Activated T-cell treated with anti-CD3 and anti-CD28 coated beads, Interleukin-2, amount 50 U/mL, for 4 hours (primary cell): ENCODE measurements at regions not wholly inside any gene's neighbourhood (a gene's known extent, or its start where the extent isn't known, plus 50 kb on each side); places are given as distances from the start of the nearest gene placed in this dataset.

Experiments used
- ATAC-seq, 2 donors: fragments of 200-7000 bp; cut with Tn5 transposase; one replicate each; pipeline ENCODE4 v1.10.0; 2021
- DNase-seq: peaks from one replicate; pipeline ENCODE4 v3.0.0-alpha.2; 2020
- H3K27me3 Mint-ChIP-seq: one replicate; pipeline ENCODE4 v1.8.0; 2021; ENCODE audit warnings: low read depth, mixed read lengths
- H3K36me3 Mint-ChIP-seq: one replicate; pipeline ENCODE4 v1.8.0; 2022; ENCODE audit warnings: mixed read lengths; ENCODE audit not compliant: insufficient read depth
- H3K4me1 Mint-ChIP-seq: one replicate; pipeline ENCODE4 v1.8.0; 2021; ENCODE audit warnings: low read depth, mixed read lengths
- H3K4me3 Mint-ChIP-seq: one replicate; pipeline ENCODE4 v1.8.0; 2021; ENCODE audit warnings: mild to moderate bottlenecking, moderate library complexity, mixed read lengths
- H3K9me3 Mint-ChIP-seq: one replicate; pipeline ENCODE4 v1.8.0; 2021; ENCODE audit warnings: mixed read lengths

GRCh38 chr9:108621991-108622855 lies 233.6 kb downstream of the ACTL7B start:
- DNase-seq (no peak), ATAC-seq (no peak)
- H3K27me3 Mint-ChIP-seq: peaks cover 2% of the 10 kb centered on the region
- no peaks in the 10 kb centered on the region for H3K9me3 Mint-ChIP-seq
- H3K4me1 Mint-ChIP-seq: no peaks in the 10 kb centered on the region
- no peaks in the 10 kb centered on the region for H3K36me3 Mint-ChIP-seq
- H3K4me3 Mint-ChIP-seq: no peak overlapping the region

- Mint-ChIP-seq H3K36me3 (no peaks in the 10 kb centered on the region), H3K4me1 (no peaks in the 10 kb centered on the region), H3K27me3 (peaks cover 2% of the 10 kb centered on the region), H3K9me3 (no peaks in the 10 kb centered on the region), H3K4me3 (no peak overlapping the region)
- ATAC-seq (no peak), DNase-seq (no peak)
Observed at GRCh38 chr9:108620767-108621166, 235.0 kb downstream of the ACTL7B start.

- H3K36me3 Mint-ChIP-seq: no peaks in the 10 kb centered on the region
- H3K4me1 Mint-ChIP-seq: no peaks in the 10 kb centered on the region
- ATAC-seq (no peak), DNase-seq (no peak)
- no peak overlapping the region for H3K4me3 Mint-ChIP-seq
- H3K27me3 Mint-ChIP-seq: no peaks in the 10 kb centered on the region
- no peaks in the 10 kb centered on the region for H3K9me3 Mint-ChIP-seq
Observed at GRCh38 chr9:108618906-108619550, 236.8 kb downstream of the ACTL7B start.

- H3K4me1 Mint-ChIP-seq: no peaks in the 10 kb centered on the region
- H3K9me3 Mint-ChIP-seq: no peaks in the 10 kb centered on the region
- no peak for ATAC-seq
- H3K4me3 Mint-ChIP-seq: no peak overlapping the region
- H3K36me3 Mint-ChIP-seq: no peaks in the 10 kb centered on the region
- no peak for DNase-seq
- no peaks in the 10 kb centered on the region for H3K27me3 Mint-ChIP-seq
Observed at GRCh38 chr9:108617676-108618075, 238.1 kb downstream of the ACTL7B start.

GRCh38 chr9:108615152-108615551 lies 240.6 kb downstream of the ACTL7B start:
- Mint-ChIP-seq H3K27me3 (no peaks in the 10 kb centered on the region), H3K36me3 (no peaks in the 10 kb centered on the region), H3K9me3 (no peaks in the 10 kb centered on the region), H3K4me1 (no peaks in the 10 kb centered on the region), H3K4me3 (no peak overlapping the region)
- DNase-seq: no peak
- no peak for ATAC-seq

- Mint-ChIP-seq H3K36me3 (no peaks in the 10 kb centered on the region), H3K4me1 (no peaks in the 10 kb centered on the region), H3K27me3 (no peaks in the 10 kb centered on the region), H3K9me3 (no peaks in the 10 kb centered on the region), H3K4me3 (no peak overlapping the region)
- no peak for ATAC-seq
- DNase-seq: no peak
Observed at GRCh38 chr9:108612513-108612912, 243.3 kb downstream of the ACTL7B start.

GRCh38 chr9:108609897-108610253 lies 245.9 kb downstream of the ACTL7B start:
- DNase-seq (no peak), ATAC-seq (no peak)
- H3K4me1 Mint-ChIP-seq: no peaks in the 10 kb centered on the region

GRCh38 chr9:108609227-108609896 lies 246.4 kb downstream of the ACTL7B start:
- ATAC-seq (no peak), DNase-seq (no peak)
- H3K36me3 Mint-ChIP-seq: no peaks in the 10 kb centered on the region
- H3K9me3 Mint-ChIP-seq: no peaks in the 10 kb centered on the region
- H3K27me3 Mint-ChIP-seq: no peaks in the 10 kb centered on the region
- H3K4me1 Mint-ChIP-seq: no peaks in the 10 kb centered on the region
- no peak overlapping the region for H3K4me3 Mint-ChIP-seq

More at GRCh38 chr9:108609897-108610253, 245.9 kb downstream of the ACTL7B start:
- Mint-ChIP-seq H3K27me3 (no peaks in the 10 kb centered on the region), H3K4me3 (no peak overlapping the region), H3K9me3 (no peaks in the 10 kb centered on the region), H3K36me3 (no peaks in the 10 kb centered on the region)

- Mint-ChIP-seq H3K36me3 (no peaks in the 10 kb centered on the region), H3K9me3 (no peaks in the 10 kb centered on the region), H3K27me3 (no peaks in the 10 kb centered on the region), H3K4me3 (no peak overlapping the region), H3K4me1 (no peaks in the 10 kb centered on the region)
- ATAC-seq (no peak), DNase-seq (no peak)
Observed at GRCh38 chr9:108607607-108608006, 248.2 kb downstream of the ACTL7B start.

- no peak overlapping the region for H3K4me3 Mint-ChIP-seq
- no peaks in the 10 kb centered on the region for H3K4me1 Mint-ChIP-seq
- DNase-seq: no peak
- no peak for ATAC-seq
- H3K27me3 Mint-ChIP-seq: no peaks in the 10 kb centered on the region
- no peaks in the 10 kb centered on the region for H3K9me3 Mint-ChIP-seq
- no peaks in the 10 kb centered on the region for H3K36me3 Mint-ChIP-seq
Observed at GRCh38 chr9:108606401-108606800, 249.4 kb downstream of the ACTL7B start.

- no peaks in the 10 kb centered on the region for H3K9me3 Mint-ChIP-seq
- no peaks in the 10 kb centered on the region for H3K27me3 Mint-ChIP-seq
- no peaks in the 10 kb centered on the region for H3K36me3 Mint-ChIP-seq
- H3K4me3 Mint-ChIP-seq: no peak overlapping the region
- H3K4me1 Mint-ChIP-seq: no peaks in the 10 kb centered on the region
- DNase-seq (no peak), ATAC-seq (no peak)
Observed at GRCh38 chr9:108603141-108603540, 252.6 kb downstream of the ACTL7B start.

GRCh38 chr9:108600896-108601295 lies 254.9 kb downstream of the ACTL7B start:
- ATAC-seq (no peak), DNase-seq (no peak)
- Mint-ChIP-seq H3K9me3 (peaks cover 1% of the 10 kb centered on the region), H3K27me3 (no peaks in the 10 kb centered on the region), H3K36me3 (no peaks in the 10 kb centered on the region), H3K4me1 (no peaks in the 10 kb centered on the region), H3K4me3 (no peak overlapping the region)

GRCh38 chr9:108599571-108599970 lies 256.2 kb downstream of the ACTL7B start:
- Mint-ChIP-seq H3K36me3 (no peaks in the 10 kb centered on the region), H3K4me1 (no peaks in the 10 kb centered on the region), H3K4me3 (no peak overlapping the region), H3K27me3 (no peaks in the 10 kb centered on the region), H3K9me3 (peaks cover 4% of the 10 kb centered on the region)
- ATAC-seq (no peak), DNase-seq (no peak)

GRCh38 chr9:108591121-108591520 lies 264.7 kb downstream of the ACTL7B start:
- Mint-ChIP-seq H3K36me3 (no peaks in the 10 kb centered on the region), H3K27me3 (peaks cover 7% of the 10 kb centered on the region), H3K4me1 (no peaks in the 10 kb centered on the region), H3K4me3 (no peak overlapping the region), H3K9me3 (peaks cover 7% of the 10 kb centered on the region)
- no peak for DNase-seq
- ATAC-seq: no peak

- Mint-ChIP-seq H3K27me3 (peaks cover 7% of the 10 kb centered on the region), H3K36me3 (no peaks in the 10 kb centered on the region), H3K4me3 (no peak overlapping the region), H3K4me1 (no peaks in the 10 kb centered on the region), H3K9me3 (peaks cover 3% of the 10 kb centered on the region)
- DNase-seq: no peak
- ATAC-seq: no peak
Observed at GRCh38 chr9:108588246-108588645, 267.5 kb downstream of the ACTL7B start.
